ENCODE measurements at regions not wholly inside any gene's neighbourhood (a gene's known extent, or its start where the extent isn't known, plus 50 kb on each side); places are given as distances from the start of the nearest gene placed in this dataset.
"Not testable (repeated sequence)": the region's sequence is repeated elsewhere in the genome, so short reads cannot be mapped to it uniquely, and the experiment has no call there.

DNA sequence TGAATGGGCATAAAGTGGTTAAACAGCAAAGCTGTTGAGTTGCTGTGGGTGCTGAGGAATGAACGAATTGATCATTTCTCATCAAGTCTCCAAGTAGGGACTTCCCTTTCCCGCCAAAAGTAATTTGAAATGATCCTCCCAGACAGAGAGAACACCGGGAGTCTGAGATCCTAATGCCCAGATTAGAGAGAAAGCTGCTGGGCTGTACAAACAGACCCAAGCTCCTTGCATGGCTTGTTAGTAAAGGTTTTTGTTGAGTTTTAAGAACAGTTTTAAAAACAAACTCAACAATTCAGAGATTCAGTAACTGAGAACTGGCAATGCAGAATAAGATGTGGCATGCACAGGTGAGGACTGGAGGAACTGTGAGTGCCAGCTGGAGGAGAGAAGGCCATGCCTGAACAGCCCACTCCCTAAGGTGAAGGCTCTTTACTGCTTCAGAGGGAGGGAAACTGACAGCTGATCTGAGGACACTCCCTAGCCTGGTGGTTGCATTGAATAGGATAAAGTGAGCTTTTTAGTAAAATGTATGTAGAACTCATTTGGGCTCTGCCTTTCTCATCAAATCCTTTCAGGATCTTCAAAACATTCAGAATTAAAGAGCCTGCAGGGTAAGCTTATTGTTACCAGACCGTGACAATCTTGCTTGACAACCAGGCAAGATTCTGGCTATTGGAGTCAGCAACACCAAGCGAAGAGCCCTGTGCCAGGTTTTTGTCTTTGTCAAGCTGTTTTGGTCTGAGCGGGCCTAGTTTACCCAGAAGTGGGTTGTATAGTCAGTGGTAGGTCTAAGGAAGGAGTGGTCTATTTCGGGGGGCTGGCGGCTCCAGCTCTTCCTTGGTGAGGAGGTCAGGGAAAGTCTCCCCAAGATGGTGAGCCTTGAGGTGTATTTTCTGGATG, 63.2 kb upstream of the IGFBP5 start:
- TF ChIP-seq CTCF (IDR thresholded peaks at IDR 0.05; ENCODE audit: control insufficient read depth, extremely low read depth, insufficient read depth), result no peak
- DNase-seq (ENCODE audit: low read depth), result no peak
- no peak overlapping the region for H3K4me3 ChIP-seq (ENCODE audit: low read depth, low read length)

DNA sequence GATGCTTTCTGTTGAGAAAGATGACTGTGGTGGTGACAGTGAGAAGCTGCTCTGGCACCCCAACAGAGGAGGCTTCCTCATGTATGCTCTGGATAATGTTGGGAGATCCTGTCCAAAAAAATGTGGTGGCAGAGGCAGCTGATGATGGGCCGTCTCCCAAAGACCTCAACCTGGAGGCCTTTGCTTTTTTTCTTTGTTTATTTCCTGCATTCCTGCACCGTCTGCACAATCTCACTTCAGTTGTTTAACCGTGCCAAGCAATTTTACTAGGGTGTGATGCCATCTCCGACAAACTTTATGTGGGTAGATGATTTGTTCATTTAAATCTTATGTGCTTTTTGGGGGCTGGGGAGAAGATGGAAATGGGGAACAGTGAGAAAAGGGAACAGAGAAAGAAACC, 62.2 kb upstream of the IGFBP5 start:
- DNase-seq (ENCODE audit: low read depth), result no peak
- no peak for TF ChIP-seq CTCF (IDR thresholded peaks at IDR 0.05; ENCODE audit: control insufficient read depth, extremely low read depth, insufficient read depth)
- H3K4me3 ChIP-seq (ENCODE audit: low read depth, low read length), result no peak overlapping the region

- H3K4me3 ChIP-seq (ENCODE audit: low read depth, low read length), result no peak overlapping the region
- DNase-seq (ENCODE audit: low read depth), result no peak
- TF ChIP-seq CTCF (IDR thresholded peaks at IDR 0.05; ENCODE audit: control insufficient read depth, extremely low read depth, insufficient read depth), result no peak
Observed at GRCh38 chr2:216756435-216756834, 61.1 kb upstream of the IGFBP5 start.

DNA sequence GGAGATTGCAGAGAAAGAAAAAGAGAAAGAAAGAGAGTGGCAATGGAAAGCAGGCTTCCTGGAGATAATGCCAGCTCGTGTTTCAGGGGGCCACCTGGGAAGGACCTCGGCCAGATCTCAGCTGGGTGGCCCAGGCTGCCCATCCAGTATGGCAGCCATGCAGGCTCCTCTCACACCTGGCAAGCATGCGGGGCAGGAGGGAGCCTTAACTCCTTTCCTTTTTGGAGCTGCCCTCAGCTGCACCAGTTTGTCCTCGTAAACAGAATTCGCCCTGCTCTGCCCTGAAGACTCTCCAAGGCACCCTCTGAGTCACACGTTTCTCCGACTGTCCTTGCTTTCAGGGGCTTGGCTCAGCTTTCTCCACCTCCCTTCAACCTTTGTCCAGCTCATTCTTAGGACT, 59.5 kb upstream of the IGFBP5 start:
- DNase-seq (ENCODE audit: low read depth), result no peak
- no peak overlapping the region for H3K4me3 ChIP-seq (ENCODE audit: low read depth, low read length)
- no peak for TF ChIP-seq CTCF (IDR thresholded peaks at IDR 0.05; ENCODE audit: control insufficient read depth, extremely low read depth, insufficient read depth)

DNA sequence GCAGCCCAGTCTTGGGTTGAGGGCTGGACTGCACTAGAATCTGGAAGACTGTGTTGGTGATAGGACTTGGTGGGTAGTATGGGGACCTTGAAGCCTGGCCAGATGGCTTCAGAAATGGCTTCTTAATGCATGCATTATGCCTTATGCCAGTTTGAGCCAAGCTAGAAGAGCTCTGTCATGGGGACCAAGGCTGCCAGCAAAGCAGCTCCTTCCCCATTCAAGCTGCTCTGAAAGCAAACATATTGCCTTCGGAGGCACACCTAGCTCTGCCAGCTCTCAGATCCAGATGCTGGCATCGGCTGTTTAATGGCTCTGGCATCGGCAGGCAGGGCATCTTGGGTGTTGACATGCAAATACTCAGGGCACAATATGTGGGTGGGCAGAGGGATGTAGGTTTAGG, 59.0 kb upstream of the IGFBP5 start:
- DNase-seq (ENCODE audit: low read depth), result no peak
- no peak for TF ChIP-seq CTCF (IDR thresholded peaks at IDR 0.05; ENCODE audit: control insufficient read depth, extremely low read depth, insufficient read depth)
- no peak overlapping the region for H3K4me3 ChIP-seq (ENCODE audit: low read depth, low read length)

DNA sequence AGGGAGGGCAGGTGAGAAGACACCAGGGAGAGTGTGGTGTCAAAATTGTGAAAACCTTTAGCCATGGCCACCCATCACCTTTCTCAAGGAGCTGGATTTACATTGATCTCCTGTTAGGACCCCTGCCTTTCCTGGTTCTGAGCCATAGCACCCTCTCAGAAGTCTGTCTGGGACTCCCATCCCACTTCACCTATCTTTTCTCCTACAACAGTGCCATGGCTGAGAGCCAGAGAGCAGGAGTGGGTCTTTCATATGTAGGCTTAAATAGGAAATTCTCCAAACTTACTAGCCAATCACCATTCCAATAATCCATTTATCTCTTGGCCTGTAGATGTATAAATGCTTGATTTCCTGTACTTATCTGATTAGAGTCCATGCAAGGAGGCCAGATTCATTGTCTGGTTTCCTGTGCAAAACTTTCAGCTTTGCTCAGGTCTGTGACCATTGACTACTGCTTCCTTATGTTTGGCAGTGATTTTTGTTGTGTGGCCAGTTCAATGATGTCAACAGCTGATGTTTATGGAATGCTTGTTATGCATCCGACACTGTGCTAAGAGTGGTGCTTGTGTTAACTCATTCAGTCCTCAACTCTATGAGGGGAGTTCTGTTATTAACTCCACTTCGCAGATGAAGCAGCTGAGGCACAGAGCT, 57.6 kb upstream of the IGFBP5 start:
- no peak overlapping the region for H3K4me3 ChIP-seq (ENCODE audit: low read depth, low read length)
- no peak for TF ChIP-seq CTCF (IDR thresholded peaks at IDR 0.05; ENCODE audit: control insufficient read depth, extremely low read depth, insufficient read depth)
- DNase-seq (ENCODE audit: low read depth), result no peak

DNA sequence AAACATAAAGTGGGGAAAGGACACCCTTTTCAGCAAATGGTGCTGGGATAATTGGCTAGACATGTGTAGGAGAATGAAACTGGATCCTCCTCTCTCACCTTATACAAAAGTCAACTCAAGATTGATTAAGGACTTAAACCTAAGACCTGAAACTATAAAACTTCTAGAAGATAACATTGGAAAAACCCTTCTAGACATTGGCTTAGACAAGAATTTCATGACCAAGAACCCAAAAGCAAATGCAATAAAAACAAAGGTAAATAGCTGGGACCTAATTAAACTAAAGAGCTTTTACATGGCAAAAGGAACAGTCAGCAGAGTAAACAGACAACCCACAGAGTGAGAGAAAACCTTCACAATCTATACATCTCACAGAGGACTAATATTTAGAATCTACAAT, 55.4 kb upstream of the IGFBP5 start:
- DNase-seq (ENCODE audit: low read depth); H3K4me3 ChIP-seq (ENCODE audit: low read depth, low read length): not testable (repeated sequence)

DNA sequence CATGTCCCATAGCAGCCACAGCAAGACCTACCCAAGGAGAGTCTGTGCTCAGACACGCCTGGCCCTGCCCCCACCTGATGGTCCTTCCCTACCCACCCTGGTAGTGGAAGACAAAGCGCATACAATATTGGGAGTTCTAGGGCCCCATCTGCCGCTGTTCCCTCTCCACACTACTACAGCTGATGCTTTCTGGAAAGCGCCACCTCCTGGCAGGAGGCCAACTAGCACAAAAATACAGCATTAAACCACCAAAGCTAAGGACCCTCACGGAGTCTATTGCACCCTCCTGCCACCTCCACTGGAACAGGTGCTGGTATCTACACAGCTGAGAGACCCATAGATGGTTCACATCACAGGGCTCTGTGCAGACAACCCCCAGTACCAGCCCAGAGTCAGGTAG, 50.9 kb upstream of the IGFBP5 start:
- H3K4me3 ChIP-seq (ENCODE audit: low read depth, low read length); DNase-seq (ENCODE audit: low read depth): not testable (repeated sequence)

All from LNCaP clone FGC (cell line).